Ascending aorta (tissue), 2 donors: ENCODE measurements at regions not wholly inside any gene's neighbourhood (a gene's known extent, or its start where the extent isn't known, plus 50 kb on each side); places are given as distances from the start of the nearest gene placed in this dataset.

Source experiments
- DNase-seq, 2 donors: peaks; one replicate each; pipeline ENCODE4 v3.0.0-alpha.2; 2019; ENCODE audit warnings: low spot score in 2 of 2
- H3K27ac ChIP-seq, 2 donors: fragments of 200-600 bp; sonication (generic); one replicate each; pipeline ENCODE4 v1.5.1; 2016 to 2017; ENCODE audit warnings: mild to moderate bottlenecking in 1 of 2
- H3K27me3 ChIP-seq: fragments of 200-600 bp; sonication (generic); one replicate; pipeline ENCODE4 v1.5.1; 2017
- H3K36me3 ChIP-seq, 2 donors: fragments of 200-600 bp; sonication (generic); one replicate each; pipeline ENCODE4 v1.5.1; 2016
- H3K4me1 ChIP-seq, 2 donors: fragments of 200-600 bp; sonication (generic); one replicate each; pipeline ENCODE4 v1.5.1; 2016 to 2017; ENCODE audit warnings: mild to moderate bottlenecking in 1 of 2
- H3K4me3 ChIP-seq, 2 donors: fragments of 200-600 bp; sonication (generic); one replicate each; pipeline ENCODE4 v1.5.1; 2016 to 2017; ENCODE audit warnings: mild to moderate bottlenecking in 1 of 2
- H3K9me3 ChIP-seq, 2 donors: fragments of 200-600 bp; sonication (generic); one replicate each; pipeline ENCODE4 v1.5.1; 2016
- intact Hi-C: fragments of 100-400 bp; cut with DNase I; formaldehyde crosslinking; loops from one replicate; pipeline ENCODE4 v1.15.1; 2023
- TF ChIP-seq, protein P1 (sequence below), 3 experiments: fragments of 200-600 bp in 2 of 3; fragments of 450-650 bp in 1 of 3; sonication (generic) in 2 of 3; IDR thresholded peaks; one replicate each; pipeline ENCODE4 v1.5.1; 2016 to 2019; ENCODE audit warnings: antibody characterized with exemption in 3 of 3, mild to moderate bottlenecking in 1 of 3, moderate library complexity in 1 of 3

- H3K4me1 ChIP-seq: no peaks in the 10 kb centered on the region
- no peak for DNase-seq
- TF ChIP-seq, protein P1, sequence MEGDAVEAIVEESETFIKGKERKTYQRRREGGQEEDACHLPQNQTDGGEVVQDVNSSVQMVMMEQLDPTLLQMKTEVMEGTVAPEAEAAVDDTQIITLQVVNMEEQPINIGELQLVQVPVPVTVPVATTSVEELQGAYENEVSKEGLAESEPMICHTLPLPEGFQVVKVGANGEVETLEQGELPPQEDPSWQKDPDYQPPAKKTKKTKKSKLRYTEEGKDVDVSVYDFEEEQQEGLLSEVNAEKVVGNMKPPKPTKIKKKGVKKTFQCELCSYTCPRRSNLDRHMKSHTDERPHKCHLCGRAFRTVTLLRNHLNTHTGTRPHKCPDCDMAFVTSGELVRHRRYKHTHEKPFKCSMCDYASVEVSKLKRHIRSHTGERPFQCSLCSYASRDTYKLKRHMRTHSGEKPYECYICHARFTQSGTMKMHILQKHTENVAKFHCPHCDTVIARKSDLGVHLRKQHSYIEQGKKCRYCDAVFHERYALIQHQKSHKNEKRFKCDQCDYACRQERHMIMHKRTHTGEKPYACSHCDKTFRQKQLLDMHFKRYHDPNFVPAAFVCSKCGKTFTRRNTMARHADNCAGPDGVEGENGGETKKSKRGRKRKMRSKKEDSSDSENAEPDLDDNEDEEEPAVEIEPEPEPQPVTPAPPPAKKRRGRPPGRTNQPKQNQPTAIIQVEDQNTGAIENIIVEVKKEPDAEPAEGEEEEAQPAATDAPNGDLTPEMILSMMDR (IDR thresholded peaks at IDR 0.05): no peak
- intact Hi-C loops: no loop called here
- H3K9me3 ChIP-seq: no peaks in the 10 kb centered on the region
- no peaks in the 10 kb centered on the region for H3K27me3 ChIP-seq
- H3K4me3 ChIP-seq: no peak overlapping the region
- H3K36me3 ChIP-seq: no peaks in the 10 kb centered on the region
- no peak overlapping the region for H3K27ac ChIP-seq
Measured at GRCh38 chr5:83831834-83832233, 111.2 kb upstream of the HAPLN1 start.

DNA sequence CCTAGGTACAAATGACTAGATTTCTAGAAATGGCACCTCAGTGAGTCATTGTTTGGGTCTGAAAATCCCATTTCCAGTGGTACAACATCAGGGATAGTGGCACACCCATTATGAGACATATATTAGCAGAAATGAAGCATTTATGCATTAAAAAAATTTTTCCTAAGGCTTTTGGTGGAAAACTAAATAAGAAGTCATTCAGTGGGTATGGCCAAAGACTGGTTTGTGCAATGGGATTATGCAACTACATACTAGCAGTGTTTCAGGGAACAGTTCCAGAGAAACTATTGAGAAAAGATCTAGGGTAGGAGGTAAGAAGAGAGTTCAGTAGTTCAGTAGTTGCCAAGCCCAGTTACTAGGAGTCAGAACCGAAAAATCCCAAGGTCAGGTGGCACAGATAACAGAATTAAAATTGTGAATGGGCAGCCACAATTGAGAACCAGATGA lies 106.5 kb upstream of the HAPLN1 start:
- Histone ChIP-seq H3K9me3 (no peaks in the 10 kb centered on the region), H3K27me3 (no peaks in the 10 kb centered on the region), H3K4me3 (no peak overlapping the region), H3K27ac (no peak overlapping the region), H3K36me3 (no peaks in the 10 kb centered on the region), H3K4me1 (no peaks in the 10 kb centered on the region)
- DNase-seq: no peak
- TF ChIP-seq, protein P1 (IDR thresholded peaks at IDR 0.05): no peak
- intact Hi-C loops: loop anchor here (5.0 kb wide), 2 partner anchors 105 to 565 kb away; partner anchors contain the start of gene HAPLN1

- Histone ChIP-seq H3K27me3 (no peaks in the 10 kb centered on the region), H3K9me3 (peaks cover 0 to 5% of the 10 kb centered on the region in 2 donors), H3K4me1 (no peaks in the 10 kb centered on the region), H3K4me3 (no peak overlapping the region), H3K27ac (no peak overlapping the region), H3K36me3 (no peaks in the 10 kb centered on the region)
- intact Hi-C loops: no loop called here
- no peak for DNase-seq
- TF ChIP-seq, protein P1 (IDR thresholded peaks at IDR 0.05): no peak
Measured at GRCh38 chr5:83817591-83817990, 96.9 kb upstream of the HAPLN1 start.

GRCh38 chr5:83815661-83816060 lies 95.0 kb upstream of the HAPLN1 start:
- intact Hi-C loops: no loop called here
- Histone ChIP-seq H3K27ac (no peak overlapping the region), H3K27me3 (no peaks in the 10 kb centered on the region), H3K36me3 (no peaks in the 10 kb centered on the region), H3K4me3 (no peak overlapping the region), H3K9me3 (peaks cover 0 to 5% of the 10 kb centered on the region in 2 donors), H3K4me1 (no peaks in the 10 kb centered on the region)
- TF ChIP-seq, protein P1 (IDR thresholded peaks at IDR 0.05): no peak
- DNase-seq: no peak

GRCh38 chr5:83810511-83810910 lies 89.9 kb upstream of the HAPLN1 start:
- H3K36me3 ChIP-seq: no peaks in the 10 kb centered on the region
- no peaks in the 10 kb centered on the region for H3K27me3 ChIP-seq
- H3K4me1 ChIP-seq: no peaks in the 10 kb centered on the region
- no peak for DNase-seq
- intact Hi-C loops: no loop called here
- no peaks in the 10 kb centered on the region for H3K9me3 ChIP-seq
- no peak overlapping the region for H3K4me3 ChIP-seq
- no peak overlapping the region for H3K27ac ChIP-seq
- TF ChIP-seq, protein P1 (IDR thresholded peaks at IDR 0.05): no peak

DNA sequence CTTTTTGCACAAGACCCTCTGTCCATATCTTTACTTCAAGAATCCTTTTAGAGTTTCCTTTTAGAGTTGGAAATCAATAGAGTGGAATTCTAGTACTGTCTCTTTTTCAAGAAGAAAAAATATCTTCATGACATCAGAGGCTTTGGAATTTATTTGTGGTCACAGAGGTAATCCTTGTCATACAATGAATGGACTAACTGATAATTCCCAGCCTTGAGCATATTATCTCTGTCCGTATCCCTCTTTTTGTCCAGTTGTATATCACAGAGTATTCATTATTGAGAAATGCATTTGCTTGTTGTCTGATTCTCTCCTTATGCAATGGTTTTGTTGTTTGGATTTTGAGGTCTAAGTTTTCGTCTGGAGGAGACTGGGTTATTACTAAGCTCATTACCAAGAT lies 82.0 kb upstream of the HAPLN1 start:
- Histone ChIP-seq H3K4me3 (no peak overlapping the region), H3K4me1 (no peaks in the 10 kb centered on the region), H3K27me3 (no peaks in the 10 kb centered on the region), H3K27ac (no peak overlapping the region), H3K9me3 (no peaks in the 10 kb centered on the region), H3K36me3 (no peaks in the 10 kb centered on the region)
- TF ChIP-seq, protein P1 (IDR thresholded peaks at IDR 0.05): no peak
- no peak for DNase-seq
- intact Hi-C loops: no loop called here
